BJ (cell line): ENCODE measurements at regions not wholly inside any gene's neighbourhood (a gene's known extent, or its start where the extent isn't known, plus 50 kb on each side); places are given as distances from the start of the nearest gene placed in this dataset.

Experiments used
- CTCF ChIA-PET: fragments of 350-600 bp; formaldehyde crosslinking; extraction: SDS; loops from one replicate; lab custom pipeline; 2021; ENCODE audit warnings: antibody characterized with exemption, inconsistent platforms; lab: Yijun Ruan, JAX
- POLR2A ChIA-PET: fragments of 300-600 bp; sonication (Branson Sonifier 250); formaldehyde crosslinking; extraction: SDS; loops from one replicate; lab custom pipeline; 2021; ENCODE audit warnings: antibody characterized with exemption; lab: Charles Lee
- DNase-seq: peaks from one replicate; pipeline ENCODE4 v3.0.0-alpha.2; 2011; ENCODE audit warnings: low read depth
- H3K27me3 ChIP-seq: 2 replicates; pipeline ENCODE4 v1.6.0; 2011; ENCODE audit warnings: low read length; ENCODE audit not compliant: control insufficient read depth, insufficient read depth
- H3K36me3 ChIP-seq: 2 replicates; pipeline ENCODE4 v1.5.1; 2011; ENCODE audit warnings: low read length; ENCODE audit not compliant: control insufficient read depth, insufficient read depth
- H3K4me3 ChIP-seq: 2 replicates; pipeline ENCODE4 v1.5.1; 2011; ENCODE audit warnings: low read depth, mild to moderate bottlenecking, control low read depth, low read length
- TF ChIP-seq, protein P1 (sequence below): IDR thresholded peaks from 2 replicates; pipeline ENCODE4 v1.5.1; 2011; ENCODE audit warnings: low read depth, mild to moderate bottlenecking, control low read depth, inconsistent platforms, low read length, moderate library complexity; ENCODE audit not compliant: insufficient read depth

GRCh38 chr11:41659985-41660384 is 200.5 kb upstream of the LRRC4C start:
- no peak overlapping the region for H3K4me3 ChIP-seq
- TF ChIP-seq, protein P1, sequence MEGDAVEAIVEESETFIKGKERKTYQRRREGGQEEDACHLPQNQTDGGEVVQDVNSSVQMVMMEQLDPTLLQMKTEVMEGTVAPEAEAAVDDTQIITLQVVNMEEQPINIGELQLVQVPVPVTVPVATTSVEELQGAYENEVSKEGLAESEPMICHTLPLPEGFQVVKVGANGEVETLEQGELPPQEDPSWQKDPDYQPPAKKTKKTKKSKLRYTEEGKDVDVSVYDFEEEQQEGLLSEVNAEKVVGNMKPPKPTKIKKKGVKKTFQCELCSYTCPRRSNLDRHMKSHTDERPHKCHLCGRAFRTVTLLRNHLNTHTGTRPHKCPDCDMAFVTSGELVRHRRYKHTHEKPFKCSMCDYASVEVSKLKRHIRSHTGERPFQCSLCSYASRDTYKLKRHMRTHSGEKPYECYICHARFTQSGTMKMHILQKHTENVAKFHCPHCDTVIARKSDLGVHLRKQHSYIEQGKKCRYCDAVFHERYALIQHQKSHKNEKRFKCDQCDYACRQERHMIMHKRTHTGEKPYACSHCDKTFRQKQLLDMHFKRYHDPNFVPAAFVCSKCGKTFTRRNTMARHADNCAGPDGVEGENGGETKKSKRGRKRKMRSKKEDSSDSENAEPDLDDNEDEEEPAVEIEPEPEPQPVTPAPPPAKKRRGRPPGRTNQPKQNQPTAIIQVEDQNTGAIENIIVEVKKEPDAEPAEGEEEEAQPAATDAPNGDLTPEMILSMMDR: no peak
- no peaks in the 10 kb centered on the region for H3K36me3 ChIP-seq
- H3K27me3 ChIP-seq: no peaks in the 10 kb centered on the region
- POLR2A ChIA-PET: no interaction called here
- CTCF ChIA-PET: no interaction called here
- DNase-seq: no peak

DNA sequence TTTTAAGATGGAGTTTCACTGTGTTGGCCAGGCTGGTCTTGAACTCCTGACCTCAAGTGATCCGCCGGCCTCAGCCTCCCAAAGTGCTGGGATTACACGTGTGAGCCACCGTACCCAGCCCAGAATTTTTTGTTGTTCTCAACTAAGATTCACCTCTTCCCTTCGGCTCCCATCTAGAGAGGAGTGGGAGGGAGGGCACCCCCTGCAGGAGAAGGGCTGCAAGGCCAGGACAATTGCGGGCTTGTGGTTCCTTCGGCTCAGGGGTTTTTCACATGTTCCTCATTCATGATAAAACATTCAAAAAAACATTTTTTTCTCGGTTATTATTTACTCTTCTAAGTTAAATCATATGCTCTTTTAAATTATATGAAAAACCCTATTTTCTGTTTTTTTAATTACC is 201.1 kb upstream of the LRRC4C start:
- CTCF ChIA-PET: no interaction called here

DNA sequence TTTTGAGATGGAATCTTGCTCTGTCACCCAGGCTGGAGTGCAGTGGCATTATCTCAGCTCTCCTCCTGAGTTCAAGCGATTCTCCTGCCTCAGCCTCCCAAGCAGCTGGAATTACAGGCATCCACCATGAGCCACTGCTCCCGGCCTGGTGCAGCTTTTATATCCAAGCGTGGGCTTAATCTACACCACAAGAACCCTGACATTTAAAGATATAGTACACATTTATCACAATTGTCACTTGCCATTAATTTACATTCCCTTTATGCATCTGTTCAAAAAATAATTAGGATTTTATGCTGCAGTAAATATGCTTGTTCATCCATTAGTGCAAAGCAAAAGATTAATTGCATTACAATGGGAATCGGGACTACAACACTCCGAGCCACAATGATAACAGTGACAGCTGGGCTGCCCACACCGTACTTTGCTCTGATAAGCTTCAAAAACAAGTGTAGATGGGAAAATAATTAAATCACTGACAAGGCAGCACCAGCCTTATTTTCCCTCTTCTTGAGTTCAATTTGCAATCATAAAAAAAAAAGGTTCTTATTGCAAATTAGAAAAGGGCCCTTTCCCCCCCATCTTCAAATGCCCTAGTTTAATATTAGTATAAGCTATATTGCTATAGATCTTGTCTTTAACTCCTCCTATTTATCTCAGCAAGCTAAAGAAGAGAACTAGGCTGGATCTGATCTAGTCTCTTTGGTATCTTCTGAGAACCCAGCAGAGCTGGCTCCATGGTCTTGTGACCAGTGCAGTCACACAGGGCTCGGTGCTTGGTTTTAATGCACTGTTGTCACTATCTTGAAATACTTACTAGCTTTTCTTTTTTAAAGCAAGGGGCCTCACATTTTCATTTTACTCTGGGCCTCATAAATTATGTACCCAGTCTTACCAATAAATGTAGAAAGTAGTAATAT is 206.2 kb upstream of the LRRC4C start:
- no peak for DNase-seq
- no peak overlapping the region for H3K4me3 ChIP-seq
- POLR2A ChIA-PET: no interaction called here

More for the DNA sequence above, 201.1 kb upstream of the LRRC4C start:
- Histone ChIP-seq H3K36me3 (no peaks in the 10 kb centered on the region), H3K27me3 (no peaks in the 10 kb centered on the region), H3K4me3 (no peak overlapping the region)
- POLR2A ChIA-PET: no interaction called here
- TF ChIP-seq, protein P1: no peak
- no peak for DNase-seq

DNA sequence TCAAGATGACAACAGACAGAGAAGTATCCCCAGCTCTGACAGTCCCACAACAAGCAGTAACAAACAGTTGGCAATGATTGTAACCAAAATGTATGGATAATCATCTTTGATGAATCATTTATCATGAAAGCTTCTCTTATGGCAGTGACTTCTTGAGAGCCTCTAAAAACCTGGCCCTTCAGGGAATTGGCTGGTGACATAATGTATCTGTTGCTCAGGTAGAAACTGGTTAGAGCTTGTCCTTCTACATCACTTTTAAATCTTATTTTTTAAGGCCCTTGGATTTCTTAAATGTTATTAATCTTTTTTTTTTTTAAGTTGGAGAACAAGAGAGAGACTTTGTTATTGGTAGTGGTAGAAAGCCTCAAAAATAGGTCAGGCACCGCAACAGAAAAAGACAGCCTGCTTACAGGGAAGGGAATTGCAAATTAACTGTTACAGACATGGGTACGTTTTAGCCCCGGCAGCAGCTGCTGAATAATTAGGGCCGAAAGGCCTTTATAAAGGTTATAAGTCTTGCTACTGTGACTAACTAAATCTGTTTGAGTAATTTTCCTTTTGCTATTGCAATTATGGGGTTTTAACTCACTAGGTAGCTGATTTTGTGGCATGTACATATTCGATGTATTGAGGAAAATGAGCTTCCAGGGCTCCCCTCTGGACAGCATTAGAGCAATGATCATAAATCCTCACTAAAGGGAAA is 207.7 kb upstream of the LRRC4C start:
- H3K4me3 ChIP-seq: no peak overlapping the region
- no peak for DNase-seq
- CTCF ChIA-PET: no interaction called here
- POLR2A ChIA-PET: no interaction called here
- TF ChIP-seq, protein P1: no peak
- H3K27me3 ChIP-seq: no peaks in the 10 kb centered on the region
- H3K36me3 ChIP-seq: no peaks in the 10 kb centered on the region

More for the DNA sequence above, 206.2 kb upstream of the LRRC4C start:
- CTCF ChIA-PET: interaction anchor here (0.6 to 1.1 kb wide), 2 partner anchors 8 to 20 kb away, joined by 3 read pairs; no protein-coding TSS in a partner anchor
- Histone ChIP-seq H3K36me3 (no peaks in the 10 kb centered on the region), H3K27me3 (no peaks in the 10 kb centered on the region)
- TF ChIP-seq, protein P1: no peak

GRCh38 chr11:41675205-41675604 is 215.8 kb upstream of the LRRC4C start:
- H3K36me3 ChIP-seq: no peaks in the 10 kb centered on the region
- TF ChIP-seq, protein P1: no peak
- CTCF ChIA-PET: no interaction called here
- no peak overlapping the region for H3K4me3 ChIP-seq
- POLR2A ChIA-PET: no interaction called here
- DNase-seq: no peak
- no peaks in the 10 kb centered on the region for H3K27me3 ChIP-seq
